Peyer's patch (tissue), 4 donors: ENCODE measurements at regions not wholly inside any gene's neighbourhood (a gene's known extent, or its start where the extent isn't known, plus 50 kb on each side); places are given as distances from the start of the nearest gene placed in this dataset.

Experiments
- DNase-seq, 3 donors: peaks; one replicate each; pipeline ENCODE4 v3.0.0-alpha.2; 2017 to 2019
- H3K27ac ChIP-seq, 4 donors: fragments of 200-600 bp; sonication (generic); one replicate each; pipeline ENCODE4 v1.5.1; 2016 to 2019
- H3K27me3 ChIP-seq, 2 donors: fragments of 200-600 bp; sonication (generic); one replicate each; pipeline ENCODE4 v1.5.1; 2019
- H3K36me3 ChIP-seq, 3 donors: fragments of 200-600 bp; sonication (generic); one replicate each; pipeline ENCODE4 v1.5.1; 2016 to 2019
- H3K4me1 ChIP-seq, 4 donors: fragments of 200-600 bp; sonication (generic); one replicate each; pipeline ENCODE4 v1.5.1; 2016 to 2019
- H3K4me3 ChIP-seq, 4 donors: fragments of 200-600 bp; sonication (generic); 1 replicate in 3 of 4; 2 replicates in 1 of 4; pipeline ENCODE4 v1.5.1; 2016 to 2019; ENCODE audit warnings: mild to moderate bottlenecking in 1 of 4
- H3K9me3 ChIP-seq, 4 donors: fragments of 200-600 bp; sonication (generic); one replicate each; pipeline ENCODE4 v1.5.1; 2016 to 2019; ENCODE audit warnings: mild to moderate bottlenecking in 1 of 4
- CTCF ChIP-seq, 6 experiments: fragments of 450-650 bp in 4 of 6; fragments of 200-600 bp in 2 of 6; sonication (generic) in 1 of 6; IDR thresholded peaks; one replicate each; pipeline ENCODE4 v1.5.1; 2017 to 2019; ENCODE audit warnings: antibody characterized with exemption in 6 of 6, mild to moderate bottlenecking in 3 of 6, moderate library complexity in 1 of 6
- POLR2A ChIP-seq, 2 donors: fragments of 450-650 bp; IDR thresholded peaks; one replicate each; pipeline ENCODE4 v1.5.1; 2017; ENCODE audit warnings: antibody characterized with exemption in 2 of 2, mild to moderate bottlenecking in 2 of 2, moderate library complexity in 2 of 2

GRCh38 chr12:13371367-13371766, 174.8 kb downstream of the EMP1 start:
- Histone ChIP-seq H3K4me1 (no peaks in the 10 kb centered on the region), H3K27me3 (no peaks in the 10 kb centered on the region), H3K27ac (no peak overlapping the region), H3K9me3 (no peaks in the 10 kb centered on the region), H3K4me3 (no peak overlapping the region), H3K36me3 (no peaks in the 10 kb centered on the region)
- DNase-seq, result no peak
- TF ChIP-seq POLR2A (IDR thresholded peaks at IDR 0.05), result no peak
- TF ChIP-seq CTCF (IDR thresholded peaks at IDR 0.05), result no peak

GRCh38 chr12:13369474-13370056, 173.0 kb downstream of the EMP1 start:
- H3K9me3 ChIP-seq, result no peaks in the 10 kb centered on the region
- no peak for TF ChIP-seq POLR2A (IDR thresholded peaks at IDR 0.05)
- TF ChIP-seq CTCF (IDR thresholded peaks at IDR 0.05), result no peak
- no peaks in the 10 kb centered on the region for H3K4me1 ChIP-seq
- H3K36me3 ChIP-seq, result no peaks in the 10 kb centered on the region
- no peaks in the 10 kb centered on the region for H3K27me3 ChIP-seq
- DNase-seq, result no peak
- no peak overlapping the region for H3K27ac ChIP-seq
- H3K4me3 ChIP-seq, result no peak overlapping the region

- no peak for DNase-seq
- Histone ChIP-seq H3K27ac (no peak overlapping the region), H3K4me1 (no peaks in the 10 kb centered on the region), H3K36me3 (no peaks in the 10 kb centered on the region), H3K4me3 (no peak overlapping the region), H3K27me3 (no peaks in the 10 kb centered on the region), H3K9me3 (no peaks in the 10 kb centered on the region)
- no peak for TF ChIP-seq POLR2A (IDR thresholded peaks at IDR 0.05)
- no peak for TF ChIP-seq CTCF (IDR thresholded peaks at IDR 0.05)
Measured at GRCh38 chr12:13368971-13369370, 172.4 kb downstream of the EMP1 start.

- no peaks in the 10 kb centered on the region for H3K9me3 ChIP-seq
- no peaks in the 10 kb centered on the region for H3K4me1 ChIP-seq
- DNase-seq, result no peak
- no peak overlapping the region for H3K4me3 ChIP-seq
- no peak overlapping the region for H3K27ac ChIP-seq
- no peaks in the 10 kb centered on the region for H3K36me3 ChIP-seq
- no peaks in the 10 kb centered on the region for H3K27me3 ChIP-seq
- TF ChIP-seq POLR2A (IDR thresholded peaks at IDR 0.05) (no peak), CTCF (IDR thresholded peaks at IDR 0.05) (no peak)
Measured at GRCh38 chr12:13368431-13368830, 171.9 kb downstream of the EMP1 start.

- no peak for TF ChIP-seq POLR2A (IDR thresholded peaks at IDR 0.05)
- no peak for TF ChIP-seq CTCF (IDR thresholded peaks at IDR 0.05)
- Histone ChIP-seq H3K9me3 (no peaks in the 10 kb centered on the region), H3K27me3 (no peaks in the 10 kb centered on the region), H3K36me3 (no peaks in the 10 kb centered on the region), H3K4me3 (no peak overlapping the region), H3K4me1 (no peaks in the 10 kb centered on the region), H3K27ac (no peak overlapping the region)
- no peak for DNase-seq
Measured at GRCh38 chr12:13367973-13368372, 171.4 kb downstream of the EMP1 start.
